Smooth muscle cell (in vitro differentiated cells): ENCODE measurements at regions not wholly inside any gene's neighbourhood (a gene's known extent, or its start where the extent isn't known, plus 50 kb on each side); places are given as distances from the start of the nearest gene placed in this dataset.

Source experiments
- DNase-seq: peaks from one replicate; lab custom pipeline; 2025; ENCODE audit not compliant: unreplicated experiment; lab: John Stamatoyannopoulos, UW
- H2AFZ ChIP-seq: fragments of 200-600 bp; sonication (generic); 2 replicates; pipeline ENCODE4 v1.6.0; 2016; ENCODE audit warnings: antibody characterized with exemption, low read depth, mild to moderate bottlenecking
- H3F3A ChIP-seq: fragments of 200-600 bp; sonication (generic); 2 replicates; pipeline ENCODE4 v1.6.0; 2017; ENCODE audit warnings: antibody characterized with exemption, low read depth
- H3K27ac ChIP-seq: fragments of 200-600 bp; sonication (generic); 2 replicates; pipeline ENCODE4 v1.5.1; 2016; ENCODE audit warnings: low read depth, mild to moderate bottlenecking
- H3K27me3 ChIP-seq: fragments of 200-600 bp; sonication (generic); 2 replicates; pipeline ENCODE4 v1.6.1; 2016; ENCODE audit warnings: low read depth, mild to moderate bottlenecking
- H3K36me3 ChIP-seq: fragments of 200-600 bp; sonication (generic); 2 replicates; pipeline ENCODE4 v1.5.1; 2016; ENCODE audit warnings: low read depth
- H3K4me1 ChIP-seq: fragments of 200-600 bp; sonication (generic); 2 replicates; pipeline ENCODE4 v1.5.1; 2016; ENCODE audit warnings: low read depth
- H3K4me2 ChIP-seq: fragments of 200-600 bp; sonication (generic); 2 replicates; pipeline ENCODE4 v1.6.0; 2016; ENCODE audit warnings: mild to moderate bottlenecking
- H3K4me3 ChIP-seq: fragments of 200-600 bp; sonication (generic); 2 replicates; pipeline ENCODE4 v1.5.1; 2016; ENCODE audit warnings: mild to moderate bottlenecking
- H3K79me2 ChIP-seq: fragments of 200-600 bp; sonication (generic); 2 replicates; pipeline ENCODE4 v1.6.0; 2016; ENCODE audit warnings: low read depth, mild to moderate bottlenecking
- H3K9ac ChIP-seq: fragments of 200-600 bp; sonication (generic); 2 replicates; pipeline ENCODE4 v1.6.0; 2016; ENCODE audit warnings: low read depth
- H3K9me3 ChIP-seq: fragments of 200-600 bp; sonication (generic); replicated peaks from 2 replicates; pipeline ENCODE4 v1.5.1; 2016; ENCODE audit warnings: low read depth
- H4K20me1 ChIP-seq: fragments of 200-600 bp; sonication (generic); 2 replicates; pipeline ENCODE4 v1.6.0; 2016; ENCODE audit warnings: low read depth
- CTCF ChIP-seq: fragments of 200-600 bp; sonication (generic); IDR thresholded peaks from 2 replicates; pipeline ENCODE4 v1.5.1; 2017; ENCODE audit warnings: borderline replicate concordance, mild to moderate bottlenecking, antibody characterized with exemption; ENCODE audit not compliant: insufficient read depth, poor library complexity, severe bottlenecking
- WGBS: methylation state at CpG from one replicate; pipeline ENCODE4 v1.1.7; 2016; ENCODE audit warnings: low lambda C conversion rate; 5-methylcytosine and 5-hydroxymethylcytosine counted together

GRCh38 chr2:150088538-150088937, 398.9 kb downstream of the RND3 start:
- H2AFZ ChIP-seq = peak overlapping the region; percentile 55
- peak overlapping the region; percentile 23 for H3K4me2 ChIP-seq
- DNase-seq = no peak
- no peaks in the 10 kb centered on the region for H3K36me3 ChIP-seq
- H3K4me3 ChIP-seq = no peak overlapping the region
- peaks cover 4% of the 10 kb centered on the region for H3K4me1 ChIP-seq
- H4K20me1 ChIP-seq = no peaks in the 10 kb centered on the region
- TF ChIP-seq CTCF = no peak
- 53% methylated on average over 3 of the region's 3 CpGs for WGBS
- H3K79me2 ChIP-seq = no peaks in the 10 kb centered on the region
- H3K9ac ChIP-seq = no peak overlapping the region
- H3K27me3 ChIP-seq = no peaks in the 10 kb centered on the region
- H3F3A ChIP-seq = peaks cover 4% of the 10 kb centered on the region
- no peak overlapping the region for H3K27ac ChIP-seq
- H3K9me3 ChIP-seq = peaks cover 4% of the 10 kb centered on the region

GRCh38 chr2:150085478-150085877, 402.0 kb downstream of the RND3 start:
- Histone ChIP-seq H3K4me1 (peaks cover 4% of the 10 kb centered on the region), H2AFZ (no peak overlapping the region), H3K9ac (no peak overlapping the region), H3K27ac (no peak overlapping the region), H3K4me2 (no peak overlapping the region), H4K20me1 (no peaks in the 10 kb centered on the region), H3K36me3 (no peaks in the 10 kb centered on the region), H3K79me2 (no peaks in the 10 kb centered on the region), H3K9me3 (peaks cover 4% of the 10 kb centered on the region), H3K27me3 (no peaks in the 10 kb centered on the region), H3K4me3 (no peak overlapping the region), H3F3A (peaks cover 4% of the 10 kb centered on the region)
- 97% methylated on average over 2 of the region's 2 CpGs for WGBS
- TF ChIP-seq CTCF = no peak
- no peak for DNase-seq

GRCh38 chr2:150081775-150082481, 405.5 kb downstream of the RND3 start:
- Histone ChIP-seq H3K36me3 (no peaks in the 10 kb centered on the region), H3K9ac (no peak overlapping the region), H3K27me3 (no peaks in the 10 kb centered on the region), H2AFZ (peak overlapping the region; percentile 52), H3K4me3 (no peak overlapping the region), H3F3A (no peaks in the 10 kb centered on the region), H3K79me2 (no peaks in the 10 kb centered on the region), H3K4me2 (no peak overlapping the region), H3K27ac (no peak overlapping the region), H3K9me3 (peaks cover 4% of the 10 kb centered on the region), H4K20me1 (no peaks in the 10 kb centered on the region), H3K4me1 (peaks cover under 1% of the 10 kb centered on the region)
- no peak for DNase-seq
- TF ChIP-seq CTCF = no peak
- 92% methylated on average over 4 of the region's 4 CpGs for WGBS

- peak overlapping the region; percentile 2 for H2AFZ ChIP-seq
- H3K9me3 ChIP-seq = no peaks in the 10 kb centered on the region
- 4% methylated on average over 1 of the region's 1 CpG for WGBS
- TF ChIP-seq CTCF = no peak
- H3K4me3 ChIP-seq = no peak overlapping the region
- peak overlapping the region; percentile 93 for H3K27ac ChIP-seq
- no peak for DNase-seq
- H3K79me2 ChIP-seq = no peaks in the 10 kb centered on the region
- peak overlapping the region; percentile 27 for H3K4me2 ChIP-seq
- H3K9ac ChIP-seq = peak overlapping the region; percentile 56
- peaks cover 5% of the 10 kb centered on the region for H3K4me1 ChIP-seq
- H4K20me1 ChIP-seq = no peaks in the 10 kb centered on the region
- no peaks in the 10 kb centered on the region for H3K36me3 ChIP-seq
- no peaks in the 10 kb centered on the region for H3K27me3 ChIP-seq
- H3F3A ChIP-seq = peaks cover 6% of the 10 kb centered on the region
Observed at GRCh38 chr2:150076281-150076680, 411.2 kb downstream of the RND3 start.
